GM23248 (cell line): ENCODE measurements at regions not wholly inside any gene's neighbourhood (a gene's known extent, or its start where the extent isn't known, plus 50 kb on each side); places are given as distances from the start of the nearest gene placed in this dataset.

Experiments used
- EZH2 ChIP-seq: fragments of 200-600 bp; sonication (generic); IDR thresholded peaks from 2 replicates; pipeline ENCODE4 v1.6.1; 2018; ENCODE audit warnings: antibody characterized with exemption, mild to moderate bottlenecking; ENCODE audit not compliant: insufficient read depth, poor library complexity, severe bottlenecking
- EZH2phosphoT487 ChIP-seq: fragments of 200-600 bp; sonication (generic); IDR thresholded peaks from 2 replicates; pipeline ENCODE4 v1.6.1; 2018; ENCODE audit warnings: antibody characterized with exemption, moderate library complexity, mild to moderate bottlenecking, low read depth; ENCODE audit not compliant: insufficient read depth

GRCh38 chr3:109545746-109546145 is 208.4 kb upstream of the DPPA4 start:
- TF ChIP-seq EZH2 (no peak), EZH2phosphoT487 (no peak)
